Sigmoid colon (tissue), 4 donors: ENCODE measurements at regions not wholly inside any gene's neighbourhood (a gene's known extent, or its start where the extent isn't known, plus 50 kb on each side); places are given as distances from the start of the nearest gene placed in this dataset.

Experiments
- CTCF ChIP-seq, 4 experiments: fragments of 450-650 bp in 3 of 4; fragments of 200-600 bp in 1 of 4; IDR thresholded peaks; one replicate each; pipeline ENCODE4 v1.5.1; 2016 to 2019; ENCODE audit warnings: antibody characterized with exemption in 4 of 4, mild to moderate bottlenecking in 3 of 4, moderate library complexity in 2 of 4
- EP300 ChIP-seq, 4 donors: sonication (generic); formaldehyde crosslinking; IDR thresholded peaks; one replicate each; pipeline ENCODE4 v1.6.1; 2017; ENCODE audit warnings: antibody characterized with exemption in 4 of 4
- POLR2A ChIP-seq, 2 donors: fragments of 450-650 bp; IDR thresholded peaks; one replicate each; pipeline ENCODE4 v1.6.1; 2016; ENCODE audit warnings: antibody characterized with exemption in 2 of 2, mild to moderate bottlenecking in 2 of 2, moderate library complexity in 2 of 2
- POLR2AphosphoS5 ChIP-seq, 4 donors: sonication (generic); formaldehyde crosslinking; IDR thresholded peaks; one replicate each; pipeline ENCODE4 v1.6.1; 2017; ENCODE audit warnings: antibody characterized with exemption in 4 of 4

GRCh38 chr7:79646278-79646677 lies 192.8 kb upstream of the MAGI2 start:
- no peak for TF ChIP-seq POLR2A (IDR thresholded peaks at IDR 0.05)
- TF ChIP-seq CTCF (IDR thresholded peaks at IDR 0.05) = no peak
- no peak for TF ChIP-seq POLR2AphosphoS5 (IDR thresholded peaks at IDR 0.05)
- no peak for TF ChIP-seq EP300 (IDR thresholded peaks at IDR 0.05)
